HG03457 (cell line): ENCODE measurements at regions not wholly inside any gene's neighbourhood (a gene's known extent, or its start where the extent isn't known, plus 50 kb on each side); places are given as distances from the start of the nearest gene placed in this dataset.

ENCODE experiments used
- ATAC-seq: cut with Tn5 transposase; IDR thresholded peaks from one replicate; pipeline ENCODE4 v1.9.1; 2021; ENCODE audit warnings: moderate number of reproducible peaks; ENCODE audit not compliant: unreplicated experiment

DNA sequence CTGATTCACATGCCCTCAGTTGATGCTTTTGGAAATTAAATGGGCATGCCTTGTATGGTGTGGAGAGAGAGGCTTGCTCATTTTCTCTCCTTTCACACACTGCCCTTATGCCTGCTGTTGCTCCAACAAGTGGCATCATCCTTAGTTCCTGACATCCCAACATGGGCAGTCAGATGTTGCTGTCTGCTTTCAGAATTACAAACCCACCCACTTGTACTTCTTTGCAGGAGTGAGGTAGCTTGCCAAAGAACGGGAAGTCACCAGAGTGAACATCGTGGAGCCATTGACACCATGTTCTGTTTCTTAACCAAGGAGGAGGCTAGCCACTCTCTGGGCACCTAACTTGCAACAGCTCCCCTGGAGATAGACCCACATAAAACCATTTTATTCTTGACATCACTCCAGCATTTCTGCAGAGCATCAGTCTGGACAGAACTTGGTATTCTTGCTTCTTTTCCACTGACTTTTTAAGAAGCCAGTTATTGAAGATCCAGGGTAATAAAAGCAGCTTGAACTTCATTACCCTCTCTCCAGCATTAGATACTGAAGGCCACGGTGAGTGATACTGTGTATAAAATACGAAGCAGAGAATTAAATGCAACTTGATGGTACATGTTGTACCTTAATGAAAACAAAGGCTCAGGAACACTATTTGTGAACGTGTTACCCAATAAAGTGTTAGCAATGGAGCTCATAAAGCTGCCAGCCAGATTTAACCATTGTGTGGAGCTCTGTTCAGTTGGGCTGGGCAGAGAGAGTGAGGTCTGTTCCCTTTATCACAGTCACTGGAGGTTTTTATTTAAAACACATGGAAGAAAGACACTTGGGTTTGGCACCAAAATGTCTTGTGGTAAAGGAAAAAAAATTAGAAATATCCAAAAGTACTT, 195.8 kb upstream of the HABP2 start:
- ATAC-seq: no peak

DNA sequence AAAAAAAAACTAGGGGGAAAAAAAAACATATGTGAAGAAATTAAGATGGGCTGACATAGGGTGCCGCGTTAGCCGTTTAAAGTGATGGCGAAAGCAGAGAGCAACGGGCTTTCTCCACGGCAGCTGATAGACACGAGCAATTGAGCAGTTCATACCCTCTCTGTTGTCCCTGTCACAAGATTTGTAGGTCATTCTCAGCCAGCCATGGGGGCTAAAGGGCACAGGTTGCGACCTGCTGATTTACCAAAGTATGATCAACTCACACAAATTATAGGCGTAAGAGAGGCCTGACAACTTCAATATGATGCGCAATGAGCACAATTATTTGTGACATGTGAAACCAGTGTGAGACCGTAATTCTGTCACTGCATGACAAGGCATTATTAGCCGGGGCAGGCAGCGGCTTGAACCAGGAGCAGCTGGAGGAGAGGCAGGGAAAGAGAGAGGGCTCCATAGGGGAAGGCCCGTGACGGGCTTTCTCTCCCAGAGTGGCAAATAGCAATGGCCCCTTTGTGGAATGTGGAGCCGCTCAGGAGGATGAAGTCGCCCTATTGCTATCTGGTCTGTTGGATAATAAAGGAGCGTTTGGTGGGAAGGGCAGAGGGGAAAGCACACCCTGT, 195.1 kb upstream of the HABP2 start:
- no peak for ATAC-seq

DNA sequence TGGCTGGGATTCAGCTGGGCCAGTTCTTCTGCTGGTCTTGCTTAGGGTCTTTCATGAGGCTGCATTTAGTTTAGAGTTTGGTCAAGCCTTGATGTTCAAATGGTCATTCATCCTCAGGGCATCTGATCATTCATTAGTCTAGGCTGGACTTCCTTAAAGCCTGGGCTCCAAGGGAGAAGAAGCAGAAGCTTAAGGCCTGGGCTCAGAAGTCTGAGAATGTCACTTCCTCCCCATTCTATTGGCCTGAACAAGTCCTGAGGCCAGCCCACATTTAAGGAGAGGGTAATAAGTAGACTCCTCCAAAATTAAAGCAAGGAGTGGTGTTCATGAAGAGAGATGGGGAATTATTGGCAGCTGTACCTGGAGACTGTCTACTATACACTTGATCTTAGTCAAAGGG, 193.2 kb upstream of the HABP2 start:
- no peak for ATAC-seq

DNA sequence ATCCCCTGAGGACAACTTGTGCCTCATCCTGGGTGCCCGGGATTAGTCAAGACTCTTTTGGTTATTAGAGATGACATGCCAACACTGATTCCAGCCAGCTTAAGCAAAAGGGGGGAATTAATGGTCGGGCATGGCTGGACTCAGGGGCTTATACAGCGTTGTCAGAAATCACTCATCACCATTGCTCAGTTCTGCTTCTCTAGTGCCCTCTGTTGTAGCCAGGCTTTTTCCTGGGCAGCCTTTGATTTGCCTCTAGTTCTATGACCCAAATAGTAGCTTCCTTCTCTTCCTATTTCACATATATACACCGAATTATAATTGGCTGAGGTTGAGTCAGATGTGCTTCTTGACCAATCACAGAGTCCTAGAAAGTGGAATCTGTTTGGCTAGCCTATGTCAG, 192.0 kb upstream of the HABP2 start:
- ATAC-seq: no peak

GRCh38 chr10:113362645-113363091, 190.2 kb upstream of the HABP2 start:
- no peak for ATAC-seq

DNA sequence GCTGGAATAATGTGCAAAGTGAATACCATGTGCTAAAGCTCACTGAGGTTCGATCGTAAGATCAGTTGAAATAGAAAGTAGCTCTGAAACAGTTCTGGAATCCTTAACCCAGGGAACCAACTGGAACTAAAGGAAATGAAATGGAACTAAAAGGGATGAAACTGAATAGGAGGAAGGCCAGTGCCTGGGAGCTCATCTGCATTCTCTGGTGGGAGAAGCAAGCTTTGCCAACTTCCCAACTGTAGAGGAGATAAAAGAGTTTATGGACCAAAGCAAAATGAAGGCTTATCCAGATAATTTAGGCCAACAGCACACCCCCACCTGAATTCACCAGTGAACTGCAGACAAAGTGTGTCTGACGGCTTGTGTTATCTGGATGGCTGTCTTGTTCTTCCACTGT, 188.6 kb upstream of the HABP2 start:
- no peak for ATAC-seq

GRCh38 chr10:113368666-113369364, 184.0 kb upstream of the HABP2 start:
- no peak for ATAC-seq

DNA sequence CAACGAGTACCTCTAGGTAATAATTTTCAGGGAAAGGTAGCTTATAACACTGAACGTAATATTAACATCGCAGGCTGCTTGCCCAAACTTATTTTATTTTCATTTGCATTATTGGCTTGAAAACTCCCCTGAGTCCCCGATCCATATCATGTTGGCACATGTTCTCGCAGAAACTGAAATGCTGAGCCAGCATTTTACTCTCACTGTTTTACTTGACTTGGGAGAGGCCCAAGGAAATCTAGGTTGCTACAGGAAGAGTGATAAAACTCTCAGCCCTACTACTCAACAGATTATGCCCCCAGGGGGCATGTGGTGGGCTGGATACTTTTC, 183.5 kb upstream of the HABP2 start:
- ATAC-seq: no peak

- ATAC-seq: no peak
Observed at GRCh38 chr10:113376428-113376827, 176.4 kb upstream of the HABP2 start.

GRCh38 chr10:113379091-113379490, 173.8 kb upstream of the HABP2 start:
- no peak for ATAC-seq

GRCh38 chr10:113381416-113381815, 171.4 kb upstream of the HABP2 start:
- no peak for ATAC-seq

DNA sequence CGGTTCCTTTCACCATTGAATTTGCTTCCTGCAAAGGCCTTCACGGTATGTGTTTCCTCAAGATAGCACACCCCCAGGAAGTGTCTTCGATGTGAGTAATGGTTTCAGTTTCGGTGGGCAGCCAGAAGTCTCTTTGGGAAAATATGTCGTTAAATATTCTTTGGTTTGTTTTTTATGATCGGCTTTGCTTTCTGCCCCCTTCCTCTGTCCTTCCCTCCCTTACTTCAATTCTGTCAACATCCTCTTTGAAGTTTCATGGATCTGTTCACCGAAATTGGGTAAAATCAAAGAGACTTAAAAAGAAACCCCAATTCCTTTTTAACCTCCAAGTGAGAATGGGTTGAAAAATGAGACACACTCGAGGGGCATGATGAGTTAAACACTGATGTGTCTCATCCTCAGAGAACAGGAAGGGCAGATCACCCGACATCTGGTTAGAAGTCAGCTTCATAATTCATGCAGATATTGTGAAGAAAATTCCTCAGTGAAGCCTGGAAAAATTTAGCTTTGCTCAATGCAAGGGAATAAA, 170.8 kb upstream of the HABP2 start:
- ATAC-seq: peak; percentile 73

DNA sequence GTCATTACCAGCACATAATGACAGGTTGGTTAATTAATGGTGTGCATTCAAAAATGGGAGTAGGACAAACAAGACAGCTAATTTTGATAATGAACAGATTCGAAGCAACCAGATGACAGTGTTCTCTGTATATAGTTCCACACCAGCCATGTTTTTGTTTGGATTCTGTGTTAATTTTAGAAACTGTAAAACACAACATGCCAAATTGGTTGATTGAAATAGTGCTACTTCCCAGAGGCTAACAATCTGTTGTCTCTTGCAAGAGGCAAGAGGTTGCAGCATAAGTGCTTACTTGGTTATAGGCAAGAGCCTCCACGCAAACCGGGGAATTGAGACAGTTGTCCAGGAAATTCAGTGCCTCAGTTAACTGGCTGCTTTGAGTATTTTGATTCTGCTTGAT, 170.2 kb upstream of the HABP2 start:
- no peak for ATAC-seq

DNA sequence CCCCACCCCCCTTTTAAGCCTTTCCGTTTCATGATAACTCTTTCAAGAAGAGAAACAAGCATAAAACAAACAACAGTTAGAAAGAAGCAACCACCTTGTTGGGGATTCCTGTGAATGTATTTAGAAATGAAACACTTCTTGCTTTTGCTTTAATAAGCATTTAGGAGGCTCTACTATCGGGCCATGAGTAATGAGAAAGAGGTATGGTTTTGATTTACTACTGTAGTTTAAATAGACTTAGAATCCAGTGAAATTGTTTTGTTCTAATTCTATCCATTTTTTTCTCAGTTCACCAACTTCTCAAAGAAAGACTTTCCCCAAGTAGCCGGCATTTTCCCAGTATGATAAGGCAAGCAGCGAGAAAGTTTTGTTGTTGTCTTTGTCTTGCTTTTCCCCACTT, 168.7 kb upstream of the HABP2 start:
- ATAC-seq: no peak

DNA sequence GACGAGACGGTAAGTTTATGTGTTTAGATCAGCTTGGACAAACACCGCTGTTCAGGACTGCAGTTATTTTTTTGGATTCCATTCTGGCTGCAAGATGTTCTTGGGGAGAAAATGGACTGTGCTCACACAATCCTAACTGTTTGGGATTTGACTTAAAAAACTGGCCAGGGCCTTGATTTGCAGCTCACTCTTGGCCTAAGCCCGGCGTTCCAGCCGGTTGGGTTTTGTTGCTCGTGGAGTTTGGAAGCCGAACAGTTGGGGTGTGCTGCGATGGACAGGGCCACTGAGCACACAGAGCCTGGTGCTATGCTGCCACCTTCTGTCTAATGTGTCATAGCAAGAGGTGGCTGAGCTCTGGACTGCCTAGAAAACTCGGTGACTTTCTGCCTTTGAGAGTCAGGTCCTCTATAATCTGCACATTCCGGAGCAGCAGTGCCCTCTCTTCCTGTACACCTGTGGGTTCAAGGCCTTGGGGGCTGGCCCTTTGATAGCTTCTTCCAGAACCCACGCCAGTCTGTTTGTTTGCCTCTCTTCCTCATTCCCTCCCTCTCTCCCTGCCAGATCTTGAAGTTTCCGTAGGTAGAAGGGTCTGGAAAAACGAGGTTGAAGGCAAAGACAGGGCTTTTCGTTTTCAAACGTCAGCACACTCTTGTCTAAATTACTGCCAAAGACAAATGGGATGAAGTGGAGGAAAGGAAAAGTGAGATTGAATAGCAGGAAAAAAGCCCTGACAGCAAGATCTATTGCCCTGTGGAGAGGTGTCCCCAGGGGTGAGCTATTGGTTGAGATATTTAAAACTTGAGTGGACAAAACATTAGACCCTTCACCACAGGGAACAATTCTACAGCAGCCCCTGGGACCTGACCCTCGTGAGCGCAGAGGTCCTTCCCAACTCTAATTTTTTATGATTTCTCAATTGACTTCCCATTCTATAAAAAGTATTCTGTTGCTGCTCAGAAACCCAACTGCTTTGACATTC, 167.5 kb upstream of the HABP2 start:
- no peak for ATAC-seq

GRCh38 chr10:113386005-113386404, 166.8 kb upstream of the HABP2 start:
- ATAC-seq: no peak

GRCh38 chr10:113389969-113390368, 162.9 kb upstream of the HABP2 start:
- ATAC-seq: no peak

DNA sequence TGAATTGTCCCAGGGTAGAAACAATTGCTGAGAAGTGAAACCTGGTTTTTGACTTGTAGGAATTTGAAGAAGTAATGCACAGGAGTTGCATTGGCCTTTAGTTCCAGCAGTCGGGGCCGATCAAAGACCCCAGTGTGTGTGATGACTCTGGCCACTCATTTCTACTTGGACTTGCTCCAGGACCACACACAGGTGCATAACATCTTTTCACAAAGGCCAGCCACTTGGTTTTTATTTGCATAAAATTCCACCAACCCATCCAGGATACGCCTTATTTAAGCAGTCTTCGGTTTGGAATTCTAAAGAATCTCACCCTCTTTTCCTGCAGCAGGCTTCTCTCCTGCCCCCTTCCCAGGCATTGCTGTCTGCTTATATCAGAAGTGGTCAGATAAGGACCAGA, 162.0 kb upstream of the HABP2 start:
- ATAC-seq: no peak

GRCh38 chr10:113397047-113397446, 155.8 kb upstream of the HABP2 start:
- ATAC-seq: no peak

GRCh38 chr10:113399065-113399464, 153.8 kb upstream of the HABP2 start:
- no peak for ATAC-seq

- ATAC-seq: no peak
Observed at GRCh38 chr10:113402602-113403001, 150.3 kb upstream of the HABP2 start.
